ENCODE measurements at regions not wholly inside any gene's neighbourhood (a gene's known extent, or its start where the extent isn't known, plus 50 kb on each side); places are given as distances from the start of the nearest gene placed in this dataset.

DNA sequence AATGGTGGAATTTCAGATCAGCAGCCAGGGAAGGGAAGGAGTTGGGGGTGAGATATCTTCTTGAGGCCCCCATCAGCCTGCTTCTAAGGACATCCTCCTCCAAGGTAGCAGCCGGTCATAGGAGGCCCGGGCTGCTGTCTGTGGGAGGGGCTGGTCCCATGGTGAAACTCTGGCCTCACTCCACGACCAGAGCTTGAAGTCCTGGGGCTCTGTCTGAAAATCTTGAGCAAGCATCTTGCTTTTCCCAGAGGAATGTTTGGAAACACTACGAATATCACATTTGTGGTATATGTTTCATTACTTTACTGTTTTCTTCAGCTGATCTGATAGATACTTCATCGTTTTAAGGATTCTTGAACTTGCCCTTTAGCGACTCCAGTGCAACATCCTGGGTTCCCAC is 103.7 kb downstream of the CTAGE1 start:
- Histone ChIP-seq H3K4ac (ENCODE audit: low read depth, low read length) (no peak overlapping the region), H2BK120ac (ENCODE audit: low read depth, low read length, poor library complexity, severe bottlenecking) (no peak overlapping the region), H2AK5ac (ENCODE audit: insufficient read length, low read length) (no peak overlapping the region), H3K27me3 (ENCODE audit: insufficient read depth, low read length) (no peaks in the 10 kb centered on the region), H4K8ac (replicated peaks; ENCODE audit: insufficient read length, low read depth, low read length) (no peak overlapping the region), H4K20me1 (ENCODE audit: control insufficient read depth, insufficient read depth, insufficient read length) (no peaks in the 10 kb centered on the region), H4K5ac (ENCODE audit: insufficient read length, low read depth, low read length) (no peak overlapping the region), H3K56ac (ENCODE audit: insufficient read length, low read depth, low read length) (no peak overlapping the region), H3K9me3 (ENCODE audit: control insufficient read depth, low read depth, low read length) (no peaks in the 10 kb centered on the region), H3K27ac (ENCODE audit: insufficient read length, low read depth, low read length) (no peak overlapping the region), H3K4me1 (ENCODE audit: insufficient read depth, low read length) (no peaks in the 10 kb centered on the region), H3K9ac (ENCODE audit: extremely low read depth, insufficient read length, low read length) (no peak overlapping the region), H2AFZ (ENCODE audit: low read length) (no peak overlapping the region), H2BK15ac (ENCODE audit: low read depth, low read length) (no peak overlapping the region), H2BK5ac (ENCODE audit: insufficient read length, low read length) (no peak overlapping the region), H3K79me1 (ENCODE audit: insufficient read depth, low read depth, low read length, poor library complexity, severe bottlenecking) (no peaks in the 10 kb centered on the region), H2BK12ac (ENCODE audit: insufficient read length, low read depth, low read length) (no peak overlapping the region), H3K18ac (ENCODE audit: insufficient read length, low read depth, low read length) (no peak overlapping the region), H3K4me2 (ENCODE audit: insufficient read depth, insufficient read length, low read length) (no peak overlapping the region), H3K79me2 (ENCODE audit: insufficient read depth, low read length) (no peaks in the 10 kb centered on the region), H3K23ac (ENCODE audit: insufficient read length, low read depth, low read length) (no peak overlapping the region), H3K23me2 (ENCODE audit: insufficient read length, low read depth, low read length, poor library complexity, severe bottlenecking) (no peaks in the 10 kb centered on the region), H3T11ph (ENCODE audit: low read length) (no peak overlapping the region), H3K14ac (ENCODE audit: insufficient read depth, low read length) (no peak overlapping the region), H2BK20ac (ENCODE audit: low read depth, low read length, poor library complexity, severe bottlenecking) (no peak overlapping the region), H4K91ac (ENCODE audit: insufficient read length, low read depth, low read length) (no peak overlapping the region)
- WGBS (ENCODE audit: extremely low coverage, insufficient read length, low lambda C conversion rate), result no CpG with 5 or more reads among the region's 6 CpGs
- H3K4me1 Mint-ChIP-seq, result peaks cover 0 to 3% of the 10 kb centered on the region in 2 experiments; a peak in 1 of 4 replicates
- no peak for DNase-seq
- no peak overlapping the region for H3K4me3 Mint-ChIP-seq
- H3K36me3 Mint-ChIP-seq (ENCODE audit: insufficient read depth in 1 of 3, low read depth in 3 of 3), result no peaks in the 10 kb centered on the region
- peaks cover 3% of the 10 kb centered on the region for H3K27me3 Mint-ChIP-seq (ENCODE audit: low read depth)
- H3K9me3 Mint-ChIP-seq, result no peaks in the 10 kb centered on the region
- no peak overlapping the region for H3K27ac Mint-ChIP-seq
- TF ChIP-seq, protein P1, sequence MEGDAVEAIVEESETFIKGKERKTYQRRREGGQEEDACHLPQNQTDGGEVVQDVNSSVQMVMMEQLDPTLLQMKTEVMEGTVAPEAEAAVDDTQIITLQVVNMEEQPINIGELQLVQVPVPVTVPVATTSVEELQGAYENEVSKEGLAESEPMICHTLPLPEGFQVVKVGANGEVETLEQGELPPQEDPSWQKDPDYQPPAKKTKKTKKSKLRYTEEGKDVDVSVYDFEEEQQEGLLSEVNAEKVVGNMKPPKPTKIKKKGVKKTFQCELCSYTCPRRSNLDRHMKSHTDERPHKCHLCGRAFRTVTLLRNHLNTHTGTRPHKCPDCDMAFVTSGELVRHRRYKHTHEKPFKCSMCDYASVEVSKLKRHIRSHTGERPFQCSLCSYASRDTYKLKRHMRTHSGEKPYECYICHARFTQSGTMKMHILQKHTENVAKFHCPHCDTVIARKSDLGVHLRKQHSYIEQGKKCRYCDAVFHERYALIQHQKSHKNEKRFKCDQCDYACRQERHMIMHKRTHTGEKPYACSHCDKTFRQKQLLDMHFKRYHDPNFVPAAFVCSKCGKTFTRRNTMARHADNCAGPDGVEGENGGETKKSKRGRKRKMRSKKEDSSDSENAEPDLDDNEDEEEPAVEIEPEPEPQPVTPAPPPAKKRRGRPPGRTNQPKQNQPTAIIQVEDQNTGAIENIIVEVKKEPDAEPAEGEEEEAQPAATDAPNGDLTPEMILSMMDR (conservative IDR thresholded peaks at IDR 0.05), result no peak
